NOMO-1 treated with DMSO at 0.1 percent for 48 hours (cell line): ENCODE measurements at regions not wholly inside any gene's neighbourhood (a gene's known extent, or its start where the extent isn't known, plus 50 kb on each side); places are given as distances from the start of the nearest gene placed in this dataset.

ENCODE experiments used
- DNase-seq: peaks from one replicate; lab custom pipeline; 2025; ENCODE audit not compliant: unreplicated experiment; lab: John Stamatoyannopoulos, UW

- no peak for DNase-seq
Measured at GRCh38 chr18:33960417-33960816, 264.3 kb downstream of the NOL4 start.

DNA sequence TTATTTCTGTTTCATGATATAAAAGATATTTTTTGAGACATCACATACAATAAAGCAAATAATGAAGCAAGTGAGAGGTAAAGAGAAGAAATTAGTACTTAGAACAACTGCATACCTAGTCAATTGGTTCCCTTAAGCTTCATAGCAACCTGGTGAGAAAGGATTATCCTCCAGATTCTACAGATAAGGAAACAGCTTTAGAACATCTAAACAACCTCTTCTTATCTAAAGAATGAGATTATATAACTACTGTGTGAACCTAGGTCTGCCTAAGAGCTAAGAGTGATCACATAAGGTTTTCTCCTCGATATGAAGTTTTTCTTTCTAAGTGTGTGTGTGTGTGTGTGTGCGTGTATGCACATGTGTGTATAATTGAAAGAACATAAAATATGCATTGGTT is 265.1 kb downstream of the NOL4 start:
- no peak for DNase-seq

DNA sequence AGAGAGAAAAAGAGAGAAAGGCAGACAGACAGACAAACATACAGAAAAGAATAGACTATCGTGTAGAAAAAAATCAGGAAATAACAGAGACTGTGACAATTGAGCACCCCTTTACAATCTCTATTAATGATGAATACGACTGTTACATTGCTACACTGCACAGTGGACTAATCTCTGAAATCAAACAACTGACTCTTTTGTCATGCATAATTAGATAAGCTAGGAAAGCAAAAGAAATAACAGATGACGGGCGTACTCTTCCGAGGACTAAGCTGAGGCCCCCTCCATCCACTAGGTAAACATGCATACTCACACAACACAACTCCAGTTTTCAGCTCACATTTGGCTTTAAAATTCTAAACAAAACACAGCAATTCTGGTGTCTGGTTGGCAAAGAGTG is 267.0 kb downstream of the NOL4 start:
- DNase-seq, result no peak

GRCh38 chr18:33951031-33951430 is 273.7 kb downstream of the NOL4 start:
- no peak for DNase-seq

- no peak for DNase-seq
Measured at GRCh38 chr18:33946336-33946735, 278.4 kb downstream of the NOL4 start.

GRCh38 chr18:33944493-33944892 is 280.2 kb downstream of the NOL4 start:
- no peak for DNase-seq

- no peak for DNase-seq
Measured at GRCh38 chr18:33937270-33937816, 287.4 kb downstream of the NOL4 start.

DNA sequence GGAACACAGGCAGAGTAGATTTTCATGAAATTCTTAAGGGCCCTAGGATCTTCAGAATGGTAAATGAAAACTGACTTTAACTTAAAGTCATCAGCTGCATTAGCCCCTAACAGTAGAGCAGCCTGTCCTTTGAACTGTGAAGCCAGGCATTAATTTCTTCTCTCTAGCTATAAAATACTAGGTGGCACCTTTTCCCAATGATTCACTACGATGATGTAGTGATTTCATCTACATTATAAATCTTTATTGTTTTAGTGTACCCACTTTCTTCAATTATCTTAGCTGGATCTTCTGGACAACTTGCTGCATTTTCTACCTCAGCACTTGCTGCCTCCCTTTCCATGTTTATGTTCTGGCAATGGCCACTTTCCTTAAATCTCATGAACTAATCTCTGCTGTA is 290.5 kb downstream of the NOL4 start:
- DNase-seq, result no peak

- DNase-seq, result no peak
Measured at GRCh38 chr18:33928231-33928630, 296.5 kb downstream of the NOL4 start.

DNA sequence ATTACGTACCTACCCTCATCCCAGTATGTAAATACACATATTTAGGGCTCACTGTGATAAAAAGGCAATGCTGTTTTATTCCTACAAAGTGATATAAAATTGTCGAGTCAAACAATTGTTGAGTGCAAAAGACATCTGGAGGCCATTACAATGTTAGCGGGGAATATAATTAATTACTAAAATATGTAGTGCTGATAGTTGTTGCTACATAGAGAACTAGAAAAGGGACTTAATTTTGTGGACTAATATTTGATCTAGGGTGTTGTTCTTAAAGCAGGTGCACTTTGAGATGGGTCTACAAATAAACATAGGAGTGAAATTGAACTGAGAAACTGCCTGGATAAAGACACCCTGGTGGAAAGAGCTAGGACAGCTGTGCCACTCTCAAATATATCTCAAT is 300.1 kb downstream of the NOL4 start:
- no peak for DNase-seq

DNA sequence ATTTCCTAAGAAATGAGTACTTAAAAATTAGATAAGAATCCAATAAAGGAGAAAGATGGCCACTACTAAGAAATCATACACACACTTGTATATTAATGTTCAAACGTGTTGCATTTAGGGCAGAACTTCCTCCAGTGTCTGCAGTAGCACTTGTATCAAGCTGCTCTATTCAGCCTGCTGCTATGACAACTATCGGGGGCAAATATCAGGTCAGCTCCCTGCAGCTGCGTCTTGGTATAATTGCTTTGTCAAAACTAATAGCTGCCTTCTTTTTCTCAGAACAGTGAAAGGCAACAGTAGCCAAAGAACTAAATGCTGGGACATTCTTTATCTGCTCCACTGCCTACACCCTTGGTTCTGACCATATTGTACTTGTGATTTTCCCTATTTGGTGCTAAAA is 300.7 kb downstream of the NOL4 start:
- DNase-seq, result no peak

- DNase-seq, result peak; percentile 10
Measured at GRCh38 chr18:33918571-33918970, 306.1 kb downstream of the NOL4 start.

- DNase-seq, result no peak
Measured at GRCh38 chr18:33916200-33916599, 308.5 kb downstream of the NOL4 start.

GRCh38 chr18:33914399-33914798 is 310.3 kb downstream of the NOL4 start:
- DNase-seq, result no peak

GRCh38 chr18:33906046-33906445 is 318.7 kb downstream of the NOL4 start:
- no peak for DNase-seq

DNA sequence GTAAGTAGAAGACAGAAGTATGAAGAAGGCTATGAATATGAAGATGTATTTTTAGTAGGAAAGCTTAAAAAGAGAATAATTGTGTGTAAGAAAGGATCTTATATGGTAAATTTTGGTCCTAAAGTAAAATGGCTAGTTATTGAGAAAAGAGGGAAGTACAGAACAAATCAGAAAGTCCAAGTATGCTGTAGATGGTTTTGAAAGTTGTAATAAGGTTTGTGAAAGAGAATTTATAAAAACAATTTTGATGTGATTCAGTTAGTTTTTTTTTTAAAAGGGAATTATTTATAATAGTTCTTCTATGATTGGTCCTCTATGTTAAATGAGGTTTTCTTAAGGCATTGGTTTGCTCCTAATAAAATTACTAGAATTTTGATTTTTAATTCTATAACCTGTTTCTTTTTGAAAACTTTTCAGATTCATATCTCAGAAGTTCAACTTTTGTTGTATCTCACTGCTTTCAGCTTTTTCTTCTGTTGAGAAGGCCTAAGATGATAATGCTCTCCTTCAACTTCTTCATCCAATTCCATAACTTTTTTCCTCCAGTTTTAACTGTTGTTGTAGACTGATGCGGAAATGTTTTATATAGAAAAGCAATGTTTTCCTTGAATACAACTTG is 322.7 kb downstream of the NOL4 start:
- DNase-seq, result no peak

GRCh38 chr18:33900638-33901037 is 322.6 kb downstream of the ASXL3 start:
- no peak for DNase-seq

- no peak for DNase-seq
Measured at GRCh38 chr18:33898427-33898826, 320.4 kb downstream of the ASXL3 start.

DNA sequence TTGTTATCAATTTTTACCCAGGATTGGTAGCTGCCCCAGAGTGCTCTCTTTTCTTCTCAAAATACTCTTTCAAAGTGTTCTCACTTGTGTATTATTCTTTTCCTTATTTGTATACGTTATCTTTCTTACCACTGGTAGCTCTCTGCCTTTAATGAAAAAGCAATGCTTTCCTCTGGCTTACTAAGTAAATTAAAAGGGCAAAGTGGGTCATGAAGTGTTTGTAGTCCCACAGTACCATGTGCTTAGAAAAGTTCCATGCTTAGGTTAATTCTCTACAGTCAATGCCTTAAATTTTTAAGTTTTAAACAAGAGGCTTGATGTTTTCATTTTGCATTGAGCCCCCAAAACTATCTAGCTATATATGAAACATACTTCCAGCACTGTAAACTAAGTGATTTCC is 300.2 kb downstream of the ASXL3 start:
- no peak for DNase-seq

- DNase-seq, result no peak
Measured at GRCh38 chr18:33875029-33875565, 297.1 kb downstream of the ASXL3 start.

GRCh38 chr18:33873112-33873511 is 295.1 kb downstream of the ASXL3 start:
- DNase-seq, result no peak

DNA sequence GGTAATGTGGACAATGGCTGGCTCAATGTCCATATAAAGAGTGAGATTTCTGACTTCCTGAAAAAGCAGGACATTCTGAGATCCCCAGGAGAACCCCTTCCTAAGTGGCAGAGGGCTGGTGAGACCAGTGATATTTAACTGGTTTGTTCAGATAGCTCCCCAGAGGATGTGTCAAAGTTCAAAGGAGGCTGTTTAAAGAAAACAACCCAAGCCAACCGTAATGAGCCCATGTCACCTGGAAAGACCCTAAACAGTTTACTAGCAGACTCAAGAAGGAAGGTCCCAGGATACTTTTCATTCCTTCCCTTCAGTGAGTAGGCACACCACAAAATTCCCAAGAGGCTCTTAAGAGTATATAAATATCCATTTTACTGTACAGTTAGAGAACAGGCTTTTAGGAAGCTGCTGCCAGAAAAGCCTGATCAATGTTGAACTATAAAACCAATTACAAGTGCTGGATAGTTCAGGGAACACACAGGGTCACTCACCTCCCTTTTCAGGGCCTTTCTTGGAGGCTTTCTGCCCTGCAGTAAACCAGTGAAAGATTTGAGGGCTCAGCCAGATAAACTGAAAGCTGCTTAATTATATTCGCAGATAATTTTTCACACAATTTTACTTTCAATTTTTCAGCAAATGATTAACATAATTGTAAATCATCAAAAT is 293.5 kb downstream of the ASXL3 start:
- no peak for DNase-seq

DNA sequence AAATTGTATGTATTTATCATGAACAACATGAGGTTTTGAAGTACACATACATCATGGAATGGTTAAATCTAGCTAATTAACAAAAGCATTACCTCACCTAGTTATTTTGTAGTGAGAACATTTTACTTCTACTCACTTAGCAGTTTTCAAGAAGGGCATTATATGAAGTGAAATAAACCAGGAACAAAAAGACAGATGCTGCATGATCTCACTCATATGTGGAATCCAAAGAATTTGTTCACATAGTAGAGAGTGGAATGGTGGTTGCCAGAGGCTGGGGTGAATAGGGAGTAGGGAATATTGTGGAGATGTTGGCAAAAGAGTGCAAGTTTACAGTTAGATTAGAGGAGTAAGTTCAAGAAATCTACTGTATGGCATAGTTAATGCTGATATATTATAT is 292.0 kb downstream of the ASXL3 start:
- no peak for DNase-seq
